NCI-H1694 treated with DMSO at 0.1 percent for 48 hours (cell line): ENCODE measurements at regions not wholly inside any gene's neighbourhood (a gene's known extent, or its start where the extent isn't known, plus 50 kb on each side); places are given as distances from the start of the nearest gene placed in this dataset.

Experiments used
- DNase-seq: peaks from one replicate; lab custom pipeline; 2025; lab: John Stamatoyannopoulos, UW

- DNase-seq: no peak
Measured at GRCh38 chr18:72470391-72470790, 73.8 kb downstream of the CBLN2 start.

GRCh38 chr18:72468021-72468710, 76.0 kb downstream of the CBLN2 start:
- no peak for DNase-seq

- no peak for DNase-seq
Measured at GRCh38 chr18:72460210-72460680, 83.9 kb downstream of the CBLN2 start.

GRCh38 chr18:72458271-72458670, 85.9 kb downstream of the CBLN2 start:
- no peak for DNase-seq

- no peak for DNase-seq
Measured at GRCh38 chr18:72456802-72457201, 87.3 kb downstream of the CBLN2 start.

- no peak for DNase-seq
Measured at GRCh38 chr18:72452328-72452727, 91.8 kb downstream of the CBLN2 start.

- DNase-seq: no peak
Measured at GRCh38 chr18:72444798-72445155, 99.4 kb downstream of the CBLN2 start.

- no peak for DNase-seq
Measured at GRCh38 chr18:72444111-72444797, 99.9 kb downstream of the CBLN2 start.

GRCh38 chr18:72436401-72436800, 107.7 kb downstream of the CBLN2 start:
- no peak for DNase-seq

- no peak for DNase-seq
Measured at GRCh38 chr18:72433756-72434155, 110.4 kb downstream of the CBLN2 start.

GRCh38 chr18:72427721-72428120, 116.4 kb downstream of the CBLN2 start:
- DNase-seq: no peak

GRCh38 chr18:72419914-72420313, 124.2 kb downstream of the CBLN2 start:
- DNase-seq: no peak

- DNase-seq: no peak
Measured at GRCh38 chr18:72412927-72413326, 131.2 kb downstream of the CBLN2 start.

- DNase-seq: no peak
Measured at GRCh38 chr18:72411261-72411660, 132.9 kb downstream of the CBLN2 start.

GRCh38 chr18:72410399-72410798, 133.7 kb downstream of the CBLN2 start:
- DNase-seq: no peak

- DNase-seq: no peak
Measured at GRCh38 chr18:72409903-72410302, 134.2 kb downstream of the CBLN2 start.

GRCh38 chr18:72407048-72407447, 137.1 kb downstream of the CBLN2 start:
- DNase-seq: no peak

- DNase-seq: no peak
Measured at GRCh38 chr18:72391951-72392350, 152.2 kb downstream of the CBLN2 start.

- DNase-seq: no peak
Measured at GRCh38 chr18:72391427-72391826, 152.7 kb downstream of the CBLN2 start.

- no peak for DNase-seq
Measured at GRCh38 chr18:72378016-72378415, 166.1 kb downstream of the CBLN2 start.

GRCh38 chr18:72376256-72376655, 167.9 kb downstream of the CBLN2 start:
- no peak for DNase-seq

- no peak for DNase-seq
Measured at GRCh38 chr18:72375618-72376017, 168.5 kb downstream of the CBLN2 start.

- no peak for DNase-seq
Measured at GRCh38 chr18:72372076-72372475, 172.1 kb downstream of the CBLN2 start.

- DNase-seq: no peak
Measured at GRCh38 chr18:72368308-72368707, 175.8 kb downstream of the CBLN2 start.
